IPS-20b (cell line): ENCODE measurements at regions not wholly inside any gene's neighbourhood (a gene's known extent, or its start where the extent isn't known, plus 50 kb on each side); places are given as distances from the start of the nearest gene placed in this dataset.
"Not testable (repeated sequence)": the region's sequence is repeated elsewhere in the genome, so short reads cannot be mapped to it uniquely, and the experiment has no call there.

Source experiments
- H3K27ac ChIP-seq: one replicate; pipeline ENCODE4 v1.5.1; 2013; ENCODE audit warnings: low read length
- H3K27me3 ChIP-seq: 2 replicates; pipeline ENCODE4 v1.6.1; 2013; ENCODE audit warnings: mild to moderate bottlenecking, low read length, inconsistent platforms; ENCODE audit not compliant: insufficient read depth
- H3K36me3 ChIP-seq: 2 replicates; pipeline ENCODE4 v1.6.1; 2013; ENCODE audit warnings: low read depth, mild to moderate bottlenecking, inconsistent platforms, low read length, moderate library complexity; ENCODE audit not compliant: insufficient read depth
- H3K4me1 ChIP-seq: 2 replicates; pipeline ENCODE4 v1.6.1; 2013; ENCODE audit warnings: mild to moderate bottlenecking, control low read depth, inconsistent platforms, low read length, moderate library complexity; ENCODE audit not compliant: insufficient read depth
- H3K4me3 ChIP-seq: 2 replicates; pipeline ENCODE4 v1.5.1; 2013; ENCODE audit warnings: mild to moderate bottlenecking, low read length, inconsistent platforms
- H3K9ac ChIP-seq: 2 replicates; pipeline ENCODE4 v1.6.1; 2013; ENCODE audit warnings: low read depth, mild to moderate bottlenecking, inconsistent platforms, low read length, moderate library complexity
- H3K9me3 ChIP-seq: 2 replicates; pipeline ENCODE4 v1.6.1; 2013; ENCODE audit warnings: mild to moderate bottlenecking, low read depth, low read length, inconsistent platforms; ENCODE audit not compliant: insufficient read depth

DNA sequence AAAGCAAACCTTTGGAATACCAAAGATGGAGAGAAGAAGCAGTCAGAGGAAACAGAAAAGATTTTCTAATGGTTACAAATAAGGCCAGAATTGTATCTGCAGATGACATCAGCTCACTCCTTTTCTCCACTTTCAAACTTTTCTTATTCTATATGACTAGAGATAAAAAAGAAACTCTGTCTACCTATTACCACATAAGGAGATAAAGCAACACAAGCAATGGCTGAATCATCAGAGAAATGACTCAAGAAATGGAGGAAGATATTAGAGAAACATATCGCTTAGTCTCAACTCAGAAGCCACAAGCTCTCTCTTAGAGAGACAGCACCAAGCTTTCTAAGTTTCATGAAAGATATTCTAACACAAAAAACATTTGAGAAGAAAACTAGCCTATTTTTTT, 784.0 kb downstream of the ZPLD1 start:
- Histone ChIP-seq H3K27me3 (no peaks in the 10 kb centered on the region), H3K9ac (no peak overlapping the region), H3K36me3 (no peaks in the 10 kb centered on the region), H3K4me3 (no peak overlapping the region), H3K27ac (no peak overlapping the region), H3K4me1 (no peaks in the 10 kb centered on the region), H3K9me3 (no peaks in the 10 kb centered on the region)

DNA sequence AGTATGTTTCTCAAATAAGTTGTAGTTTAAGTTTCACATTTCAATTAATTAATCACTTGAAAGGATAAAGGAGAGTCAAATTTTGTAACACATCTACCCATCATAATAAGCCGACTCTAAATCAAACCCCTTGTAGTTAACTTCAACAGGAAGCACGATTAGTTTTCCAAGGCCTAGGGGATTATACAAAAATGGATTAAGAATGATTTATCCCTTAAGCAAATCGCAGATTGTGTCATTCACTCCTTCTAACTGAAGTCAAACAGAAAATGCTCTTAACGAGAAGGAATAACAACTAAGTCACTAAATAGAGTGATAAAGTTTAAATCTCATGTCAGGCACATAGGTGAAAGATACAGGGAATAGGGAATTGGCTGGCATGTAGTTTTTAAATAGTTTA, 792.8 kb downstream of the ZPLD1 start:
- Histone ChIP-seq H3K27ac (no peak overlapping the region), H3K9ac (no peak overlapping the region), H3K27me3 (no peaks in the 10 kb centered on the region), H3K4me3 (no peak overlapping the region), H3K4me1 (no peaks in the 10 kb centered on the region), H3K36me3 (no peaks in the 10 kb centered on the region), H3K9me3 (no peaks in the 10 kb centered on the region)

DNA sequence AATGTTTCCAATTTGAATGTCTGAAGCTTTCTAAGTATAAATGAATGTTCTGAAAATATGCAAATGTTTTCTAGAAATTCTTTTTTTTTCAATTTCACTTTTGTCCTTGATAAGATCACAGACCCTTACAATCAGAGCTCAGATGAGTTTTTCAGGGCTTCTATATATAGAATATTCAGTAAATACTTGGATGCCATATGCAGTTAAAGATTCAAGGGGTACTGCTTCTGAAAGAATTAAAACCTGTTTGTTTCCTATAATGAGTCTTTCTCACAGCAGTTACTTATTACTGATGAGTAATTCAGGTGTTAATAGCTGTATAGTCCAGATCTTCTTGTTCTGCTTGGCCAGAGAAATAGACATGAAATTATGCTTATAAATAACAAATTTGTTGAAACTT, 812.6 kb downstream of the ZPLD1 start:
- Histone ChIP-seq H3K4me1 (no peaks in the 10 kb centered on the region), H3K9me3 (no peaks in the 10 kb centered on the region; the same call in 1 of the 2 replicates), H3K4me3 (no peak overlapping the region), H3K27me3 (no peaks in the 10 kb centered on the region), H3K27ac (no peak overlapping the region), H3K9ac (no peak overlapping the region), H3K36me3 (no peaks in the 10 kb centered on the region)

DNA sequence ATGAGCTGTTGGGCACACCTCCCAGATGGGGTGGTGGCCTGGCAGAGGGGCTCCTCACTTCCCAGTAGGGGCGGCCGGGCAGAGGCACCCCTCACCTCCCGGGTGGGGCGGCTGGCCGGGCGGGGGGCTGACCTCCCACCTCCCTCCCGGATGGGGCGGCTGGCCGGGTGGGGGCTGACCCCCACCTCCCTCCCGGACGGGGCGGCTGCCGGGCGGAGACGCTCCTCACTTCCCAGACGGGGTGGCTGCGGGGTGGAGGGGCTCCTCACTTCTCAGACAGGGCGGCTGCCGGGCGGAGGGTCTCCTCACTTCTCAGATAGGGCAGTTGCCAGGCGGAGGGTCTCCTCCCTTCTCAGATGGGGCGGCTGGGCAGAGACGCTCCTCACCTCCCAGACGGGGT, 820.0 kb downstream of the ZPLD1 start:
- not testable (repeated sequence) for H3K27ac ChIP-seq, H3K9me3 ChIP-seq, H3K27me3 ChIP-seq, H3K9ac ChIP-seq, H3K4me3 ChIP-seq, H3K36me3 ChIP-seq, H3K4me1 ChIP-seq

DNA sequence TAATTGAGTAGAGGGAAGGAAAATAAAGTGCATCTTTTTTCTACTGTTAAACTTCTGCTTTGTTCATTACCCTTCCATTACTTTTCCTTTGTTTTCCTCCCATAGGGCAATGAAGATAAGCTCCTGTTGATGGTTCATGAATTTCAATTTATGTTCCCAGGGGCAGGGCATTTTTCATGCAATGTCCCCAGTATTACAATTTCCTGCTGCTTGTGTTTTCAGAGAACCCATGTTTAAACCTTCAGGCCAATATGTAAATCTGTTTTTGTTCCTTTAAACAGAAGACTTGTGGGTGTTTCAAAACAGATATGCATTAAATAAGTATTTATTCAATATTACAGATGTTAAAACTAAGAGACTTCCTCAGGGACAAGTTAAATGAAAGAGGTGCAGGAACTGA, 834.5 kb downstream of the ZPLD1 start:
- Histone ChIP-seq H3K9me3 (peaks cover 25% of the 10 kb centered on the region), H3K27me3 (no peaks in the 10 kb centered on the region), H3K4me1 (no peaks in the 10 kb centered on the region), H3K4me3 (no peak overlapping the region), H3K9ac (no peak overlapping the region), H3K36me3 (no peaks in the 10 kb centered on the region), H3K27ac (no peak overlapping the region)

DNA sequence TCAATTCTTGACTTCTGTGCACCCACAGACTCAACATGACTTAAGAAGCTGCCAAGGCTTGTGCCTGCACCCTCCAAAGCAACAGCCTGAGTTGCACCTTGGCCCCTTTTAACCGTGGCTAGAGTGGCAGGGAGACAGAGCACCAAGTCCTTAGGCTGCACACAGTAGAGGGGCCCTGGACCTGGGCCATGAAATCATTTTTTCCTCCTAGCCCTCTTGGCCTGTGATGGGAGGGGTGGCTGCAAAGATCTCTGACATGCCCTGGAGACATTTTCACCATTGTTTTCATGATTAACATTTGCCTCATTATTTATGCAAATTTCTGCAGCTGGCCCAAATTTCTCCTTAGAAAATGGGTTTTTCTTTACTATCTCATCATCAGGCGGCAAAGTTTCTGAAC, 836.8 kb downstream of the ZPLD1 start:
- no peak overlapping the region for H3K9ac ChIP-seq
- H3K4me3 ChIP-seq, result no peak overlapping the region
- H3K27me3 ChIP-seq, result no peaks in the 10 kb centered on the region
- H3K36me3 ChIP-seq, result no peaks in the 10 kb centered on the region
- H3K4me1 ChIP-seq, result no peaks in the 10 kb centered on the region
- H3K27ac ChIP-seq, result no peak overlapping the region
- H3K9me3 ChIP-seq, result peaks cover 25% of the 10 kb centered on the region

DNA sequence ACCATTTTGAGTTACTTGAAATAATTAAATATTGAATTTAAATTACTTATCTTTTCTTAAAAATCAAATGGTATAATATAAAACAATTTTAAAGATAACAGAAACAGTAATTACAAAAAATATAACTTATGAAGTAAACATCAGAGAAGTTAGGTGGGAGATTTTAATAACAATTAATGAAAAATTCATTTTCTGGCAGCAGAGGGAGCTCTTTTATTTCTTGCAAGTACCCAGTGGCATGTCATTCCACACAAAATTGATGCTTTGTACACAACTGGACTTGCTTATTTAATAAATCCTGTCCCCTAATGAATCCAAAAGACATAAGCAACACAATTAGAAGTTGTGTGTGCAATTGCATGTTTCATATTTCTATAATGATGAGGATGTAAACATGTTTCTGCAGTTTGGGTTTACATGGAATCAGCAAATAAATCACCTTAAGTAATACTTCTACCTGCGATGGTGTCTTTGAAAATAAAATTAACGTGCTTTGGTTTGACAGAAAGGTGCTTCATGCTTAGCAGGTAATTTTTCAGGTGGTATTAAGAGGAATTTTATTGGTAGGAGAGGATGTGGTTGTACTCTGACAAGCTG, 861.3 kb downstream of the ZPLD1 start:
- Histone ChIP-seq H3K36me3 (no peaks in the 10 kb centered on the region), H3K4me1 (no peaks in the 10 kb centered on the region), H3K27me3 (no peaks in the 10 kb centered on the region), H3K4me3 (no peak overlapping the region), H3K9me3 (no peaks in the 10 kb centered on the region), H3K9ac (no peak overlapping the region), H3K27ac (no peak overlapping the region)

DNA sequence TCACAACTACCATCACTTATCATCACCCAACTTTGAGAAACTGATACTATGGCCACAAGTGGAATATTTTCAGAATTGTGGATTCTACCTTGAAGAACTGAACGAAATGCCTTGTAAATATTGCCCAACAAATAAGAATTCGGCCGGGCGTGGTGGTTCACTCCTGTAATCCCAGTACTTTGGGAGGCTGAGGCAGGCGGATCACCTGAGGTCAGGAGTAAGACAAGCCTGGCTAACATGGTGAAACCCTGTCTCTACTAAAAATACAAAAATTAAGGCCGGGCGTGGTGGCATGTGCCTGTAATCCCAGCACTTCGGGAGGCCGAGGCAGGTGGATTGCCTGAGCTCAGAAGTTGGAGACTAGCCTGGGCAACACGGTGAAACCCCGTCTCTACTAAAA, 862.7 kb downstream of the ZPLD1 start:
- not testable (repeated sequence) for H3K27me3 ChIP-seq, H3K9ac ChIP-seq, H3K4me3 ChIP-seq, H3K4me1 ChIP-seq, H3K9me3 ChIP-seq, H3K36me3 ChIP-seq, H3K27ac ChIP-seq

DNA sequence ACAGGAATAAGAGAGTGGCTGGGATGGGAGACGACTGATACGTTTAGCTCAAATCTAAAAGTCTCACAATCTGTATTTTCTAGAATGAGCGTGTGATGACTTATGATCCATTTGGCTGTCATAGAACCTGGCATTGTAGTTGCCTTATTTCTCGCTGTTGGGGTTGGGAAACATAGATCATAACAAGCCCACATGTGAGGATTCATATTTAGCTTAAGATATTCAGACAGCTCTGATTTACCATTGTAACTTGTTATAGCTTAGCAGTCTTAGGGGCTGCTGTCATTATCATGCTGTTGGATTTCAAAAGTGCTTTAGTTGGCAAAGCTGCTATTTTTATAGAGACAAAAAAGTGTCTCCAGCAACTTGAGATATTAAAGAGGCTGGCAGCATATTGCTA, 871.3 kb downstream of the ZPLD1 start:
- H3K36me3 ChIP-seq, result no peaks in the 10 kb centered on the region
- no peak overlapping the region for H3K9ac ChIP-seq
- H3K27ac ChIP-seq, result no peak overlapping the region
- H3K9me3 ChIP-seq, result no peaks in the 10 kb centered on the region
- H3K27me3 ChIP-seq, result no peaks in the 10 kb centered on the region
- H3K4me1 ChIP-seq, result no peaks in the 10 kb centered on the region; the same call in 1 of the 2 replicates
- no peak overlapping the region for H3K4me3 ChIP-seq

DNA sequence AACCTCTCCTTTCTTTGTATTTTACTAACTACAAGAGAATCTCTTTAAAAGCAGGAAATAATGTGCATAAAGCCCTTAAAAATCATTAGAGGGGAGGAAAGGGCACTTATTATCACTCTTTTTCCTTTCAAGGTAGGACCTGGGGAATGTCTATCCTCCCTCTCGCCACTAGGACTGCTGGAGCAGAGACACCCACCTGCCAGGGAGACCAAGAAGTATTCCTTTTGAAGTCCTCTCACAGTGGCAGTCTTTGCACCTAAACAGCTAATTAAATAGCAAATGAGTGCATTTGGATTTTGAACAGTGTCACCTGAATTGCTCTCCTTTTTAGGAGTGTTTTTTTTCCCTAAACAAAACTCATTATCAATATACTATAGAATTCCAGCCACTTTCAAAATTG, 874.1 kb downstream of the ZPLD1 start:
- Histone ChIP-seq H3K27ac (no peak overlapping the region), H3K4me1 (no peaks in the 10 kb centered on the region; the same call in 1 of the 2 replicates)

DNA sequence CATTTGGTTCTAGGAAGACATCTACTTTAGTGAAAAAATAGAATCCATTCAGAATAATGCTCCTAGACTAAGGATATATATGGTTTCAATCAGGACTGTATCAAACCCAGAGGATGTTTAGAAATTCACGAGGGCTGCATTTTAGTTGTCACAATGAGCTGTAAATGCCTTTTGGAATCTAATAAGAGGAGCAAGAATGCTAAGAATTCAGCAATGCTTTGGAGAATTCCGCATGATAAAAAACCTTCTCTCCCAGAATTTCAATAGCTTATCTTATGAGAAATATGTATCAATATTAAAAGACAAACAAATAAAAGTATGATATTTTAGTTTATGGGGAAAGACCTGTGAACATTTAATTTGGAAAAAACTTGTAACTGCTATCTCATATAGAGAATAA, 885.1 kb downstream of the ZPLD1 start:
- peaks cover 13% of the 10 kb centered on the region for H3K4me1 ChIP-seq
- no peaks in the 10 kb centered on the region; the same call in 1 of the 2 replicates for H3K9me3 ChIP-seq
- H3K9ac ChIP-seq, result no peak overlapping the region
- no peaks in the 10 kb centered on the region for H3K36me3 ChIP-seq
- H3K27ac ChIP-seq, result no peak overlapping the region
- H3K27me3 ChIP-seq, result no peaks in the 10 kb centered on the region
- H3K4me3 ChIP-seq, result no peak overlapping the region

More for the DNA sequence above, 874.1 kb downstream of the ZPLD1 start:
- H3K36me3 ChIP-seq, result no peaks in the 10 kb centered on the region
- no peaks in the 10 kb centered on the region for H3K27me3 ChIP-seq
- H3K4me3 ChIP-seq, result no peak overlapping the region
- no peaks in the 10 kb centered on the region for H3K9me3 ChIP-seq
- no peak overlapping the region for H3K9ac ChIP-seq

DNA sequence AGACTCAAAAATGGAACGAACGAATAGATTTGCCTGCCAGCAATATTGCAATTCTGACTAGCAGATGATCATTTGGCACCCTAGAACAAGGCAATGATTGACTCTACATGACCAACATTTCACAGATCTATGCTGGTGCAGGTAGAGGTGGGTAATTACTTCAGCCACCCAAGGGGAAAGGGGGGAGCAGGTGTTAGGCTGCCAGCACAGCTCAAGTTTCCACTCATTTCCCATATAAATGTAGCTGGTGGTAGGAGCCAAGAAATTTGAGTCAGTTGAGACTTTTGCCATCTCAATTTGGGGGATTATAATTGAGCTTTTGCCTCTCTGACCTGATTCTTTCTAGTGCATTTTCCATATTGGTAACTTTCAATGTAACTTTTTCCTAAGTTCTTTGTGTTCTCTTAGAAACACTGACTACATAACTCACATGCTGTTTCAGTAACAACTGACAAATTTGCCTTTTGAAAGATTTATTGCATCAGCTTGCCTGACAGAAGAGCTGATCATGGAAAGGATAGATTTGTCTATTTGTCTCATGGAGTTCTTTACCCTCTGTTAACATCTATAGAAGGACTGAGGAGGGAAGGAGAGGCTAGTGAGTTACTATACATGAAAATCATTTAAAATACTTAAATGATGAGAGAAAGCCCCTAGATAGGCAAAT, 902.5 kb downstream of the ZPLD1 start:
- Histone ChIP-seq H3K4me1 (peaks cover 5% of the 10 kb centered on the region), H3K27ac (no peak overlapping the region), H3K9me3 (no peaks in the 10 kb centered on the region), H3K36me3 (no peaks in the 10 kb centered on the region), H3K27me3 (no peaks in the 10 kb centered on the region), H3K4me3 (no peak overlapping the region), H3K9ac (no peak overlapping the region)
